Naive thymus-derived CD8-positive, alpha-beta T cell (primary cell): ENCODE measurements at regions not wholly inside any gene's neighbourhood (a gene's known extent, or its start where the extent isn't known, plus 50 kb on each side); places are given as distances from the start of the nearest gene placed in this dataset.

Experiments
- ATAC-seq, 2 donors: fragments of 150-1000 bp; cut with Tn5 transposase in 1 of 2; sonication (Bioruptor Pico), chemical (Tn5 transposase) in 1 of 2; 1 replicate in 1 of 2; 2 replicates in 1 of 2; pipeline ENCODE4 v1.10.0; 2021; ENCODE audit warnings: mild to moderate bottlenecking in 2 of 2, moderate library complexity in 2 of 2
- POLR2A ChIA-PET: fragments of 350-600 bp; sonication (Branson Sonifier 250); formaldehyde crosslinking; loops from one replicate; lab custom pipeline; 2021; ENCODE audit warnings: antibody characterized with exemption; lab: Charles Lee
- DNase-seq, 10 donors: peaks; one replicate each; pipeline versions ENCODE4 v3.0.0 to v3.0.0-alpha.2; 2020 to 2022
- H3K27ac Mint-ChIP-seq, 10 donors: one replicate each; pipeline ENCODE4 v1.8.0; 2020 to 2022; ENCODE audit warnings: mild to moderate bottlenecking in 10 of 10, mixed read lengths in 10 of 10, moderate library complexity in 4 of 10, inconsistent platforms in 1 of 10
- H3K27me3 Mint-ChIP-seq, 5 donors: one replicate each; pipeline ENCODE4 v1.8.0; 2021 to 2022; ENCODE audit warnings: mixed read lengths in 5 of 5
- H3K36me3 Mint-ChIP-seq, 3 donors: one replicate each; pipeline ENCODE4 v1.8.0; 2020 to 2022; ENCODE audit warnings: mixed read lengths in 3 of 3, mild to moderate bottlenecking in 2 of 3, inconsistent platforms in 1 of 3
- H3K4me1 Mint-ChIP-seq, 4 donors: one replicate each; pipeline ENCODE4 v1.8.0; 2021 to 2022; ENCODE audit warnings: mixed read lengths in 4 of 4
- H3K4me3 Mint-ChIP-seq, 10 donors: one replicate each; pipeline ENCODE4 v1.8.0; 2020 to 2022; ENCODE audit warnings: mild to moderate bottlenecking in 10 of 10, mixed read lengths in 10 of 10, moderate library complexity in 6 of 10, inconsistent platforms in 1 of 10
- H3K9me3 Mint-ChIP-seq, 9 donors: one replicate each; pipeline ENCODE4 v1.8.0; 2020 to 2022; ENCODE audit warnings: mixed read lengths in 9 of 9, mild to moderate bottlenecking in 3 of 9, inconsistent platforms in 1 of 9, moderate library complexity in 1 of 9

GRCh38 chr5:159713773-159714172 is 202.5 kb upstream of the ADRA1B start:
- Mint-ChIP-seq H3K27ac (no peak overlapping the region), H3K9me3 (no peaks in the 10 kb centered on the region)
- POLR2A ChIA-PET, result no interaction called here

GRCh38 chr5:159725475-159725874 is 190.8 kb upstream of the ADRA1B start:
- H3K9me3 Mint-ChIP-seq, result no peaks in the 10 kb centered on the region
- H3K27ac Mint-ChIP-seq, result no peak overlapping the region
- peaks cover 0 to 5% (median 0%) of the 10 kb centered on the region in 4 donors for H3K4me1 Mint-ChIP-seq
- H3K27me3 Mint-ChIP-seq, result peaks cover 0 to 15% (median 9%) of the 10 kb centered on the region in 5 donors
- POLR2A ChIA-PET, result no interaction called here
- no peaks in the 10 kb centered on the region for H3K36me3 Mint-ChIP-seq
- H3K4me3 Mint-ChIP-seq, result no peak overlapping the region
- DNase-seq, result no peak
- no peak for ATAC-seq

More at GRCh38 chr5:159713773-159714172, 202.5 kb upstream of the ADRA1B start:
- Mint-ChIP-seq H3K27me3 (peaks cover 6 to 25% (median 14%) of the 10 kb centered on the region in 5 donors), H3K4me1 (no peaks in the 10 kb centered on the region), H3K4me3 (no peak overlapping the region), H3K36me3 (no peaks in the 10 kb centered on the region)
- DNase-seq, result no peak
- ATAC-seq, result no peak

GRCh38 chr5:159727167-159727566 is 189.1 kb upstream of the ADRA1B start:
- Mint-ChIP-seq H3K4me1 (peaks cover 0 to 11% (median under 1%) of the 10 kb centered on the region in 4 donors), H3K27me3 (peaks cover 0 to 15% (median 13%) of the 10 kb centered on the region in 5 donors), H3K36me3 (no peaks in the 10 kb centered on the region), H3K27ac (no peak overlapping the region), H3K4me3 (no peak overlapping the region), H3K9me3 (no peaks in the 10 kb centered on the region)
- ATAC-seq (no peak), DNase-seq (no peak)
- POLR2A ChIA-PET, result no interaction called here

- no peak overlapping the region for H3K4me3 Mint-ChIP-seq
- peaks cover 0 to 21% (median 15%) of the 10 kb centered on the region in 5 donors for H3K27me3 Mint-ChIP-seq
- H3K4me1 Mint-ChIP-seq, result peaks cover 3 to 27% (median 13%) of the 10 kb centered on the region in 4 donors
- H3K9me3 Mint-ChIP-seq, result peaks cover 0 to 3% (median 0%) of the 10 kb centered on the region in 9 donors
- POLR2A ChIA-PET, result no interaction called here
- no peaks in the 10 kb centered on the region for H3K36me3 Mint-ChIP-seq
- no peak for DNase-seq
- no peak overlapping the region for H3K27ac Mint-ChIP-seq
- no peak for ATAC-seq
Measured at GRCh38 chr5:159730285-159730684, 186.0 kb upstream of the ADRA1B start.

GRCh38 chr5:159732220-159732619 is 184.1 kb upstream of the ADRA1B start:
- Mint-ChIP-seq H3K4me1 (peaks cover 3 to 27% (median 13%) of the 10 kb centered on the region in 4 donors), H3K27me3 (peaks cover 0 to 21% (median 15%) of the 10 kb centered on the region in 5 donors), H3K36me3 (no peaks in the 10 kb centered on the region), H3K9me3 (peaks cover 0 to 3% (median 0%) of the 10 kb centered on the region in 9 donors), H3K27ac (no peak overlapping the region), H3K4me3 (no peak overlapping the region)
- no peak for DNase-seq
- POLR2A ChIA-PET, result no interaction called here
- ATAC-seq, result no peak

GRCh38 chr5:159734366-159734765 is 181.9 kb upstream of the ADRA1B start:
- DNase-seq (no peak), ATAC-seq (no peak)
- Mint-ChIP-seq H3K27me3 (peaks cover 2 to 18% (median 9%) of the 10 kb centered on the region in 5 donors), H3K9me3 (peaks cover 0 to 3% (median 0%) of the 10 kb centered on the region in 9 donors), H3K27ac (no peak overlapping the region), H3K4me3 (no peak overlapping the region), H3K4me1 (peaks cover 3 to 27% (median 13%) of the 10 kb centered on the region in 4 donors), H3K36me3 (no peaks in the 10 kb centered on the region)
- POLR2A ChIA-PET, result no interaction called here

GRCh38 chr5:159735036-159735435 is 181.2 kb upstream of the ADRA1B start:
- Mint-ChIP-seq H3K4me1 (peaks cover 3 to 24% (median 13%) of the 10 kb centered on the region in 4 donors), H3K27ac (no peak overlapping the region), H3K36me3 (no peaks in the 10 kb centered on the region), H3K4me3 (no peak overlapping the region), H3K27me3 (peaks cover 2 to 18% (median 13%) of the 10 kb centered on the region in 5 donors), H3K9me3 (peaks cover 0 to 3% (median 0%) of the 10 kb centered on the region in 9 donors)
- DNase-seq (no peak), ATAC-seq (no peak)
- POLR2A ChIA-PET, result no interaction called here

- no peak for ATAC-seq
- peaks cover 5 to 24% (median 13%) of the 10 kb centered on the region in 5 donors for H3K27me3 Mint-ChIP-seq
- H3K27ac Mint-ChIP-seq, result no peak overlapping the region
- no peak for DNase-seq
- H3K4me1 Mint-ChIP-seq, result peaks cover 3 to 22% (median 13%) of the 10 kb centered on the region in 4 donors
- peaks cover 0 to 7% (median 2%) of the 10 kb centered on the region in 9 donors for H3K9me3 Mint-ChIP-seq
- H3K4me3 Mint-ChIP-seq, result no peak overlapping the region
- H3K36me3 Mint-ChIP-seq, result no peaks in the 10 kb centered on the region
- POLR2A ChIA-PET, result no interaction called here
Measured at GRCh38 chr5:159735749-159736660, 180.3 kb upstream of the ADRA1B start.

GRCh38 chr5:159736844-159737243 is 179.4 kb upstream of the ADRA1B start:
- no peak overlapping the region for H3K4me3 Mint-ChIP-seq
- DNase-seq (no peak), ATAC-seq (no peak)
- peaks cover 5 to 22% (median 13%) of the 10 kb centered on the region in 5 donors for H3K27me3 Mint-ChIP-seq
- H3K4me1 Mint-ChIP-seq, result peaks cover 3 to 17% (median 13%) of the 10 kb centered on the region in 4 donors
- H3K27ac Mint-ChIP-seq, result no peak overlapping the region
- peaks cover 0 to 9% (median 3%) of the 10 kb centered on the region in 9 donors for H3K9me3 Mint-ChIP-seq
- POLR2A ChIA-PET, result no interaction called here
- H3K36me3 Mint-ChIP-seq, result no peaks in the 10 kb centered on the region

- peaks cover 0 to 10% (median 3%) of the 10 kb centered on the region in 9 donors for H3K9me3 Mint-ChIP-seq
- no peaks in the 10 kb centered on the region for H3K36me3 Mint-ChIP-seq
- H3K27me3 Mint-ChIP-seq, result peaks cover 5 to 22% (median 13%) of the 10 kb centered on the region in 5 donors
- no peak overlapping the region for H3K4me3 Mint-ChIP-seq
- DNase-seq, result no peak
- no peak overlapping the region for H3K27ac Mint-ChIP-seq
- ATAC-seq, result no peak
- POLR2A ChIA-PET, result no interaction called here
- H3K4me1 Mint-ChIP-seq, result peaks cover 3 to 15% (median 11%) of the 10 kb centered on the region in 4 donors
Measured at GRCh38 chr5:159737263-159737662, 179.0 kb upstream of the ADRA1B start.

GRCh38 chr5:159741829-159742322 is 174.4 kb upstream of the ADRA1B start:
- Mint-ChIP-seq H3K27ac (no peak overlapping the region), H3K9me3 (peaks cover 0 to 10% (median 3%) of the 10 kb centered on the region in 9 donors), H3K4me1 (no peaks in the 10 kb centered on the region), H3K27me3 (peaks cover 3 to 15% (median 6%) of the 10 kb centered on the region in 5 donors), H3K36me3 (no peaks in the 10 kb centered on the region), H3K4me3 (no peak overlapping the region)
- POLR2A ChIA-PET, result no interaction called here
- ATAC-seq (no peak), DNase-seq (no peak)

GRCh38 chr5:159743234-159743633 is 173.0 kb upstream of the ADRA1B start:
- POLR2A ChIA-PET, result no interaction called here
- no peak overlapping the region for H3K27ac Mint-ChIP-seq
- H3K36me3 Mint-ChIP-seq, result no peaks in the 10 kb centered on the region
- peaks cover 3 to 16% (median 6%) of the 10 kb centered on the region in 5 donors for H3K27me3 Mint-ChIP-seq
- H3K4me3 Mint-ChIP-seq, result no peak overlapping the region
- no peak for ATAC-seq
- peaks cover 0 to 10% (median 4%) of the 10 kb centered on the region in 9 donors for H3K9me3 Mint-ChIP-seq
- DNase-seq, result no peak
- H3K4me1 Mint-ChIP-seq, result no peaks in the 10 kb centered on the region

- Mint-ChIP-seq H3K27ac (no peak overlapping the region), H3K27me3 (peaks cover 0 to 1% (median 0%) of the 10 kb centered on the region in 5 donors), H3K4me1 (peaks cover 2 to 15% (median 9%) of the 10 kb centered on the region in 4 donors), H3K4me3 (no peak overlapping the region), H3K9me3 (peaks cover 0 to 7% (median 5%) of the 10 kb centered on the region in 9 donors), H3K36me3 (peaks cover 0 to 5% (median 0%) of the 10 kb centered on the region in 3 donors)
- no peak for ATAC-seq
- no peak for DNase-seq
- POLR2A ChIA-PET, result no interaction called here
Measured at GRCh38 chr5:159746707-159747106, 169.6 kb upstream of the ADRA1B start.
